Cardiac muscle cell (in vitro differentiated cells and primary cell): ENCODE measurements at regions not wholly inside any gene's neighbourhood (a gene's known extent, or its start where the extent isn't known, plus 50 kb on each side); places are given as distances from the start of the nearest gene placed in this dataset.

ENCODE experiments used
- DNase-seq, 2 donors: peaks; one replicate each; pipeline versions ENCODE4 v3.0.0 to v3.0.0-alpha.2; 2010 to 2017; ENCODE audit warnings: low read depth in 1 of 2, low spot score in 1 of 2
- H3K27ac ChIP-seq: fragments of 200-600 bp; sonication (generic); 2 replicates; pipeline ENCODE4 v1.5.1; 2016
- H3K27me3 ChIP-seq: fragments of 200-600 bp; sonication (generic); 2 replicates; pipeline ENCODE4 v1.6.0; 2016; ENCODE audit warnings: control low read depth
- H3K36me3 ChIP-seq: fragments of 200-600 bp; sonication (generic); 2 replicates; pipeline ENCODE4 v1.5.1; 2016; ENCODE audit warnings: control low read depth
- H3K4me1 ChIP-seq: fragments of 200-600 bp; sonication (generic); 2 replicates; pipeline ENCODE4 v1.8.1; 2017; ENCODE audit warnings: low read depth, mild to moderate bottlenecking, mixed run types
- H3K4me3 ChIP-seq: fragments of 200-600 bp; sonication (generic); 2 replicates; pipeline ENCODE4 v1.5.1; 2016; ENCODE audit warnings: mild to moderate bottlenecking
- H3K9me3 ChIP-seq: fragments of 200-600 bp; sonication (generic); 2 replicates; pipeline ENCODE4 v1.5.1; 2017; ENCODE audit warnings: low read depth, mild to moderate bottlenecking, control low read depth
- CTCF ChIP-seq: IDR thresholded peaks from 2 replicates; pipeline ENCODE4 v1.5.1; 2012; ENCODE audit warnings: low read depth, mild to moderate bottlenecking, low read length

GRCh38 chr13:60214213-60215055, 50.7 kb upstream of the DIAPH3 start:
- no peaks in the 10 kb centered on the region for H3K27me3 ChIP-seq
- no peaks in the 10 kb centered on the region for H3K36me3 ChIP-seq
- H3K4me3 ChIP-seq, result no peak overlapping the region
- no peak for TF ChIP-seq CTCF
- H3K27ac ChIP-seq, result no peak overlapping the region
- peaks cover 16% of the 10 kb centered on the region for H3K4me1 ChIP-seq
- H3K9me3 ChIP-seq, result no peaks in the 10 kb centered on the region
- DNase-seq, result no peak

GRCh38 chr13:60220072-60220471, 56.3 kb upstream of the DIAPH3 start:
- no peak for DNase-seq
- Histone ChIP-seq H3K4me3 (no peak overlapping the region), H3K27ac (no peak overlapping the region), H3K36me3 (no peaks in the 10 kb centered on the region), H3K27me3 (no peaks in the 10 kb centered on the region), H3K9me3 (no peaks in the 10 kb centered on the region), H3K4me1 (peaks cover 6% of the 10 kb centered on the region)
- no peak for TF ChIP-seq CTCF

GRCh38 chr13:60221581-60221980, 57.9 kb upstream of the DIAPH3 start:
- Histone ChIP-seq H3K4me3 (no peak overlapping the region), H3K9me3 (no peaks in the 10 kb centered on the region), H3K4me1 (peaks cover 7% of the 10 kb centered on the region), H3K27ac (no peak overlapping the region), H3K27me3 (no peaks in the 10 kb centered on the region), H3K36me3 (no peaks in the 10 kb centered on the region)
- DNase-seq, result no peak
- TF ChIP-seq CTCF, result no peak

GRCh38 chr13:60226507-60226906, 62.8 kb upstream of the DIAPH3 start:
- no peaks in the 10 kb centered on the region for H3K36me3 ChIP-seq
- H3K4me1 ChIP-seq, result peaks cover 27% of the 10 kb centered on the region
- H3K27ac ChIP-seq, result no peak overlapping the region
- H3K27me3 ChIP-seq, result no peaks in the 10 kb centered on the region
- H3K4me3 ChIP-seq, result no peak overlapping the region
- peak; percentile 53 to 60 for DNase-seq
- TF ChIP-seq CTCF, result peak; percentile 50
- H3K9me3 ChIP-seq, result no peaks in the 10 kb centered on the region

GRCh38 chr13:60227158-60227557, 63.4 kb upstream of the DIAPH3 start:
- TF ChIP-seq CTCF, result no peak
- Histone ChIP-seq H3K27ac (no peak overlapping the region), H3K9me3 (no peaks in the 10 kb centered on the region), H3K27me3 (no peaks in the 10 kb centered on the region), H3K4me1 (peaks cover 31% of the 10 kb centered on the region), H3K4me3 (no peak overlapping the region), H3K36me3 (no peaks in the 10 kb centered on the region)
- DNase-seq, result no peak
